ENCODE measurements at regions not wholly inside any gene's neighbourhood (a gene's known extent, or its start where the extent isn't known, plus 50 kb on each side); places are given as distances from the start of the nearest gene placed in this dataset.

DNA sequence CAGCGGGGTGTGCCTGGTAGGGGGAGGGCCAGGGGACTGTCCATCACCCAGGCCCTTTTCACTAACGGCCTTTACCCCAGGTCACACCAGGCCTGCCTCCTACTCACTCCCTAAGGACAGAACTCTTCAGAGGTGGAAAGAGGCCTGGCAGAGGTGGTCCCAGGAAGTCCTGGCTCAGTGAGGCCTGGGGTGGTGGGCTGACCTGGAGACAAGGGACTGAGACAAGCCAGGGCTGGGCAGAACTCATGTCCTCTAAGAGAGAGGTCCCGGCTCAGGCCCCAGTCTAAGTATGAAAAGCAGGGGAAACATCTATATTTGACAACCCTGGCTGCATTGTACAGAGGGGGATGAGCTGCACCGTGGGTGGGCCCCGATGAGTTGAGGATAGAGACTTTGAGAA is 65.9 kb upstream of the TEX51 start:
- TF ChIP-seq POLR2A (IDR thresholded peaks at IDR 0.05) (no peak), CTCF (IDR thresholded peaks at IDR 0.05) (no peak)

Data from adrenal gland (tissue), 5 donors.